CD4-positive, alpha-beta T cell treated with Interleukin-2 at 100 ng/mL for 4 hours (primary cell): ENCODE measurements at regions not wholly inside any gene's neighbourhood (a gene's known extent, or its start where the extent isn't known, plus 50 kb on each side); places are given as distances from the start of the nearest gene placed in this dataset.
"Not testable (repeated sequence)": the region's sequence is repeated elsewhere in the genome, so short reads cannot be mapped to it uniquely, and the experiment has no call there.

ENCODE experiments used
- DNase-seq: peaks from one replicate; pipeline ENCODE4 v3.0.0-alpha.2; 2020; ENCODE audit warnings: low spot score

- DNase-seq, result no peak
These were observed 923.9 kb downstream of the CDH18 start for GRCh38 chr5:19064094-19064493.

GRCh38 chr5:19067741-19068140, 920.3 kb downstream of the CDH18 start:
- no peak for DNase-seq

- DNase-seq, result no peak
These were observed 889.6 kb downstream of the CDH18 start for GRCh38 chr5:19098434-19098833.

- no peak for DNase-seq
These were observed 888.8 kb downstream of the CDH18 start for GRCh38 chr5:19099195-19099594.

DNA sequence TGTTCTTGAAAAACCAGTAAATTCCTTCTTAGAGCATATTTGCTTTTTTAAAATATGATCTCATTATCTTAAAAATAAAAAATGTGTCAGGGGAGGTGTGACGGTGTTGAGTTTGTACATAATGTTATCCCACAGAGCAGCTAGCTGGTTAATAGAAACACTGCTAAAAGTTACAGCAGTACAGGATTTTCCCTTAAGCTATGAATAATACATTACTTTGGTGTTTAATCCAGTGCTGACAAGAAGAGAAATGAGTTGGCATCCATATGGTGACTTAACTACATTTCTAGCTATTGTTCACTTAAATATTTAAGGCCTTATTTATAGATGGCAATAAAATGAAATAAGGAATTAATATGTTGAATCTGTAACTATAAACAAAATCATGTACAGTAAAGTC, 883.1 kb downstream of the CDH18 start:
- no peak for DNase-seq

GRCh38 chr5:19122923-19123322, 865.1 kb downstream of the CDH18 start:
- DNase-seq, result no peak

GRCh38 chr5:19125956-19126713, 861.9 kb downstream of the CDH18 start:
- DNase-seq, result no peak

GRCh38 chr5:19140276-19140675, 847.7 kb downstream of the CDH18 start:
- no peak for DNase-seq

- DNase-seq, result not testable (repeated sequence)
These were observed 846.0 kb downstream of the CDH18 start for GRCh38 chr5:19141937-19142524.

DNA sequence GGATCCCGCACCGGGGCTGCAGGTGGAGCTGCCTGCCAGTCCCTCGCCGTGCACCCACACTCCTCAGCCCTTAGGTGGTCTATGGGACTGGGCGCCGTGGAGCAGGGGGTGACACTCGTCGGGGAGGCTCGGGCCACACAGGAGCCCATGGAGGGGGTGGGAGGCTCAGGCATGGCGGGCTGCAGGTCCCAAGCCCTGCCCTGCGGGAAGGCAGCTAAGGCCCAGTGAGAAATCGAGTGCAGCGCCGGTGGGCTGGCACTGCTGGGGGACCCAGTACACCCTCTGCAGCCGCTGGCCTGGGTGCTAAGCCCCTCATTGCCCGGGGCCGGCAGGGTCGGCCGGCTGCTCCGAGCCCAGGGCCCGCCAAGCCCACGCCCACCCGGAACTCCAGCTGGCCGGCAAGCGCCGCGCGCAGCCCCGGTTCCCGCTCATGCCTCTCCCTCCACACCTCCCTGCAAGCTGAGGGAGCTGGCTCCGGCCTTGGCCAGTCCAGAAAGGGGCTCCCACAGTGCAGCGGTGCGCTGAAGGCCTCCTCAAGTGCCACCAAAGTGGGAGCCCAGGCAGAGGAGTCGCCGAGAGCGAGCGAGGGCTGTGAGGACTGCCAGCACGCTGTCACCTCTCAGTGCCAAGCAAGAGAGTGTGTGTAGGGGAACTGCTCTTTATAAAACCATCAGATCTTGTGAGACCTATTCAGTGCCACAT, 845.1 kb downstream of the CDH18 start:
- not testable (repeated sequence) for DNase-seq

DNA sequence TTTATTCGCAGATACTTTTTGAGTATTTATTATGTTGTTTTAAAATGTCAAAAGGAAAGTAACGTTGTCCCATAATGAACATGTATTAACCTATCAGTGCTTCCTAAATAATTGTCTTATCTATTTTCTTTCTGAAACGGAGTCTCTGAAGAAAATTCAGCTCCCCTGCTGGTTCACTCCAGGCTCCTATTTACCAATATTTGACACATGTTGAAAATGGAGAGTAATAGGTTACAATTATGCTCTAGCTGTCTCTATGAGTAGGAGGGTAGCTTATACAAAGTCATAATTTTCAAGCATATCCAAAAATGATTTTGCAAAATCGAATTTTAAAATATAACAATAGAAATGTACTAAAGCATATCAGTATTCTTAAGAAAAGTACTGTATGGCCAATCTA, 844.1 kb downstream of the CDH18 start:
- DNase-seq, result no peak

DNA sequence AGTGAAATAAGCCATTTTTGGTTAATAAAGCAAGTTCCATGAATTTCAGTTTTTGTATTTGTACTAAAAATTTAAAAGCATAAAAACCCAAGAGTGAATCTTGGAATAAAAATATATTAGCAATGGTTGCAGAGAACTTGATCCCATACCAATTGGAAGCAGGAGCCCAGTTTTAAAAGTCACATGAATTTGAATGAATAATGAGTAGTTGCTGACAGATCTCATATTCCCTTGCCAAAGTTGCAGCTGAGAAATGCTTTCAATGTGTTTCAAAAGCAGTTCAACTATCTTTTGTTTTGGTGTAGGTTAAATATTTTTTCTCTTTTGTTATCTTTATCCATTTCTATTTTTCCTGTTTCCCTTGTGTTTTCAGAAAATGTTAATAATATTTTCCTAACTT, 818.6 kb downstream of the CDH18 start:
- DNase-seq, result no peak

DNA sequence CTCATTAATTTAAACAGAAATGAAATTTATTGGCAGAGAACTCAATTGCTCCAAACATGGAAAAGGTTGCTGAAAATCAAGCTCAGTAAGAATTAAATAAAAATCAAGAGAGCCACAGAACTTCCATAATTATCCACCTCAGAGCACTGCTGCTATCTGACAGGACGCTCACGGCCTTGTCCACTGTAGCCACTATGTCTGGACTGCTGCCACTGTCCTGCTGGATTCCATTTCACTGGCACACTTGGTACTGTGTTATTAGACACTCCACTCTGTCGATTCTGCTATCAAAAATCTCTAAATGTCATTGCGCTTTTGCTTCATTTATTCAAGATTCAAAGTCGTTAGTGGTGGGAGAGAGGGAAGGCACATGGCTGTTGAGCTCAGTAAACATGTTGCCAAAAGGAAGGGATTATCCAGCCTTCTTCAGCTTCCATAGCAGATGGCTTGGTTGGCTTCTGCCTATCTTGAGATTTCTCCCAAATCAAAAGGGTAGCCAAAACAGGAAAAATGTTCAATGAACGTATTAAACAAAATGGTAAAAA, 815.0 kb downstream of the CDH18 start:
- DNase-seq, result no peak

DNA sequence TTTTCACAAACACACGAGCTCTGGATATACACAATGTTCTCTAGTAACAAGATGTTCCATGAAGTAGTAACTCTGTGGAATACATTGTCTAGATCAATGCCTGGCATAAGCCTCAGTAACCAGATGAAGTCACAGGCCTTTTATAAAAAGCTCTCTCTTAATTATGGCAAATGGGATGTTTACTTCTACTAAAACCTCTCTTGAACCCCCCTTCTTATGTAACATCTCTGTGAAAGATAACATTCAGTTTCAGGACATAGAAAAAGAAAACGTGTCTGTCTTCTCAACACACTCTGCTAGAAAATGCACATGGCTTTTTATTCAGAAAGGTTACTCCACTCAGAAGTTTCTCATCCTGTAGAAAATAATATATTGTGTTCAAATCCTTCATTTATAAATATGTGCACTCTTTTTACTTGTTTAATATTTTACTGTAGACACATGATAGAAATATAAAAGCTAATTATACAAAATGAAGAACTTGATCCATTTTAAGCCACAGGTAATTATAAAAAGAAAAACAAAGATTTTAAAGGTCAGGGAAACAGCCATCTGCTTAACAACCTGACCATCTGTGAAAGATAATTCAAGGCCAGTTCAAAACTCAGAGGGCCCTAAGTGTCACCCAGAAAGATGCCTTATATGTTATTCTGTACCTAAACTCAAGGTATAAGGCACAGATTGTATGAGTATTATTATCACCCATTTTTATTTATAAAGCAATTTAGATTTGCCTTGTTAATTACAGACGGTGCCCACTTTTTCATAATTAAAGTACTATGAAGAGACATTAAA, 812.0 kb downstream of the CDH18 start:
- DNase-seq, result no peak

- DNase-seq, result no peak
These were observed 808.4 kb downstream of the CDH18 start for GRCh38 chr5:19179571-19179970.

DNA sequence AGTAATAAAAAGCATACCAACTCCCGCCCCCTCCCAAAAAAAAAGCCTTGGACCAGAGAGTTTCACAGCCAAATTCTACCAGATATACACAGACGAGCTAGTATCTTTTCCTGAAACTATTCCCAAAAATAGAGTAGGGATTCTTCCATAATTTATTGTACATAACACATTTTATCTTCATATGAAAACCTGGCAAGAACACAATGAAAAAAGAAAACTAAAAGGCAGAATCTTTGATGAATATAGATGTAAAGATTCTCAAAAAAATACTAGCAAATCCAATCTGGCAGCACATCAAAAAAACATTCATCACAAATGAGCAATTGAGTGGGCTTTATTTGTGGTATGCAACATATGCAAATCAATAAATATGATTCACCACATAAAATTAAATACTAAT, 798.8 kb downstream of the CDH18 start:
- no peak for DNase-seq

DNA sequence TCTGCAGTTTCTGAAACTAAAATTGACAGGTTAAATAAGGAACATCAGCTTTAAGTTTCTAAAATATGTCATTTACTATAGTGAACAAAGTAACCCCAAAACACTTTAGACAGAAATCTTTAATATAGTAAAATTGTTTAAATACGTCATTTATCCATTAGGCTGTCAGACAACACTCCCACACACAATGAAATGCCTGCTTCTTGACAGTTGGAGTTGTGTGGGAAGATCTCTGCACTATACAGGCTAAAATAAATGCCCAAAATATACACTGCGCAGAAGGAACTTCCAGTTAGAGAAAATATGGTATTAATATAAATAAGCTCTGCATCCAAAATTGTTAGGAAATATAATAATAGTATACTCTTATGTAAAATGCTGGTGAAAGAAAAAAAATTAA, 794.4 kb downstream of the CDH18 start:
- no peak for DNase-seq

DNA sequence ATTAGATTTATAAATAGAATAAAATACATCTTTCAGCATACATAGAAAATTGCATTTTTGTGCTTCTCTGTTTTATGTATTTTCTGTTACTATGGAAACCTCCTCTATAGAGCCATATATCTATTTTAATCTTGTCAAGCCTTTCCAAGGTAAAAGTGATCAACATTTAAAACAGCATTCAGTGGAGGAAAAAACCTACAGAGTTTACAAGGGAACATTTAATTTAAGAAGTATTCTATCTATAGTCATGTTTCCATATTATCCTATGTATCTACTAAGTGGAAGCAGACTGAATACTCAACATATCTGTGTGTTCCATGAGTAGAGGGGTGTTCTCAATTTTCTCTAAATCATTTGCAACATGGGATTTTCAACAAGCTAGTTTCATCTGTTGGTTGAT, 791.4 kb downstream of the CDH18 start:
- DNase-seq, result no peak

DNA sequence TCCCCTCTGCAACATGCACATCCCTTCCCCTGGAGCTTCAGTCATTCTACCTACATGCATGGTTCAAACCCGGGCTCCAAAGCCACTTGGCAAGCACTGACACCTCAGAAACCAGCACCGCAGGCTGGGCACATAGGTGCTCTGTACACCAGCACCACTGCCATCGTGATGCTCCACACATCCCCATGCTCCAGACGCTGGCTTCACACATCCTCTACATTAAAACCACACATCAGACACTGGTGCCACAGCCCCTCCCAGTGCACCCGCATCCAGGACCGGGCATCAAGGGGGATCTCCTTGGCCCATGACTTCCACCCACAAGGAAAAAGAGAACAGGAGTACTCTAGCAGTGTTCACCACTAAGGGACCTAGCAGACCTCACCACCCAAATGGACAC, 787.7 kb downstream of the CDH18 start:
- no peak for DNase-seq

DNA sequence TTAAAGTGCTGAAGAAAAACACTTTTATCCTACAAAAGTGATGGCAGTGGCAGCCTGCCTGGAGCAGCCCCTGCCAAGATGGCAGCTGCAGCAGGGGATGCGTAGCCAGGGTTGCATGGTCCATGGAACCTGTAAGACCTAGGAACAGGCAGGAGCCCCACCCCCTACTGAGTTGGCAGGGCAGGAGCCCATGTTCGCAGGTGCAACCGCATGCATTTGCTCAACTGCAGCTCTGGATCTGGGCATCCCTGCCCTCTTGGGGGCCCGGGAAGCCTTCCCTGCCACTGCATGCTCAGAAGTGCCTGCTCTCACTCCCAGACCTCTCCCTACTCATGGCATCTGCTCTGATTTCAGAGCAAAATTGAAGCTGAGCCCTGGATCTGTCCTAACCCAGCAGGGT, 779.6 kb downstream of the CDH18 start:
- DNase-seq, result no peak

GRCh38 chr5:19210886-19211285, 777.1 kb downstream of the CDH18 start:
- no peak for DNase-seq

GRCh38 chr5:19229179-19229835, 758.7 kb downstream of the CDH18 start:
- DNase-seq, result no peak
